HG03095 (cell line): ENCODE measurements at regions not wholly inside any gene's neighbourhood (a gene's known extent, or its start where the extent isn't known, plus 50 kb on each side); places are given as distances from the start of the nearest gene placed in this dataset.
A peak's percentile ranks its signal among the peaks of the same experiment; 100 is the strongest.

Experiments used
- ATAC-seq: cut with Tn5 transposase; IDR thresholded peaks from one replicate; pipeline ENCODE4 v1.9.1; 2021; ENCODE audit warnings: moderate library complexity; ENCODE audit not compliant: unreplicated experiment

GRCh38 chrX:42097486-42097885 lies 174.1 kb upstream of the CASK start:
- no peak for ATAC-seq

DNA sequence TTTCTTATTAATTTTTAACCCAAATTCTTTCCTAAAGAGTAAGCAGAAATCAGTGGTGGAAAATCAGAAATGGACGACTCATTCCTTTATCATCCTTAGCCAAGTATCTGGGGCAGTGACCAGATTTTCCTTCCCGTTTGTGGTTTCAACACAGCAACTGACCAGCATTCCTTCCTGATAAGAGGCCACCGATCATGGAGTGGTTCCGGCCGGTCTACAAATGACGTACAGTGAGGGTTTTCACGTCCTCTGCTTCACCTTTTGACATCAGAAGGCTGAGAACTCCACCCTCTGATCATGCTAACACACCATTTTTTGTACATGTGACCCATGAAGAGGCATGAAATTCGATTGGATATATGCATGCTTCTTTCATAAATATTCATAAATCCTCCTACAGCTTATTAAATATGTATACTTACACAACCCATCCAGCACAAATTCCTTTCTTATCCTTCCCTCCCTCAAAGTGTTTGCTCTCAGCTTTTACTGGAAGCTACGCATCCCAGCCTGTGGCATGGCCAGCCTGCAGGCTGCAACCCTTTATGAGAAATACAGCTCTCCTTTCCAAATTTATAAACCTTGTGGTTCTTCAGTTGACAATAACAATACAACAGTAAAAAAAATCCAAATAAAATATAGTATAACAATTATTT lies 173.0 kb upstream of the CASK start:
- ATAC-seq, result no peak

DNA sequence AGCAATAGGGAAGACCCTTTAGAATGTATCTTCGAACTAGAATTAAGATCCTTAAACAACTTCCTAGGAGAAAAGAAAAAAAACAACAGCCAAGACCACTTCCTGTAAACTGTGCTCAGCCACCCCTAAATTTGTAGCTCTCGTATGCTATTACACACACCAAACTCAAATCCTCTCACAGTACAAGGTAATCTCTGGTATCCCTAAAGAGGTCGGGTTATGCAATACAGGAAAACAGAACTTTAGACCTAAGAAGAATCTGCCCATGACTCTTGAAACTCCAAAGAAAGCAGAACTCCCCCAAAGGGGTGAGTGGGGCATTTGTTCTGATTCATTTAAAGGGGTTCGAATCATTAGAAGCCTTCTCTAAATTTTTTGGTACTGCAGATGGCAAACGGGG lies 170.9 kb upstream of the CASK start:
- no peak for ATAC-seq

- ATAC-seq, result peak; percentile 90
These were observed 170.4 kb upstream of the CASK start for GRCh38 chrX:42093756-42094155.

DNA sequence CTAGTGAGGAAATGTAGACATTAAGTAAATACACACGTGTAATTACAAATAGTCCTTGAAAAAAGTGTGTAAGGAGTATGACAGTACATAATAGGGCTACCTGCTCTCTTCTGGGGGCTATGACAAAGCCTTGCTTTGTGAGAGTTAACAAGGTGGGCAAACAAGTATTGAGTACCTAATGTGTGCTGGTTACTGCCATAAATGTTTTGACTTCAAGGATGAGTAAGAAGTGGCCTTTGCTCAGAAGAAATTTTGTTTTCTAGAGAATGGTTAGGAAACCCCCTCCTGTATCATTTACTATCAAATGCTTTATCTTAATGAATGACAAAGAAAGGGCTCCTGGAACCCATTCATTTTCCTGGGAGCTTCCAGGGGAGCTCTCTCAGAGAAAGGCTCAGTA lies 167.0 kb upstream of the CASK start:
- no peak for ATAC-seq

GRCh38 chrX:42089031-42089430 lies 165.7 kb upstream of the CASK start:
- ATAC-seq, result no peak

GRCh38 chrX:42087960-42088359 lies 164.6 kb upstream of the CASK start:
- no peak for ATAC-seq

DNA sequence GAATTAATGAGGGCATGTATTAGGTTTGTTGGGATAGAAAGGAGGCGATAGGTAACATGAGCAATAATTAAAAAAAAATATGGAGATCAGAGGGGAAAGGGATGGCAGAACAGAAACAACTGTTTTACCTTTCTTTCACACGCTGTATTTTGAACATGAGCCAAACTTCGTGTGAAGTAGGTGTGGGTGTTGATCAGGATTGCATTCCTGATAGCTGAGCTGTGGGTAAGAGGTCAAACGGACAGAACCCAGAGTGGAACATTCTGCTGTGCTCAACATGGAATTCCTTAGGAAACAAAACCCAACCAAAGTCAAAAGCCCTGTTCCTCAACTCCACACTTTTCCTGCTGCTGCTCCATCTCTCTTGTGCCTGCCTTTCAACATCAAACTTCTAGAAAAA lies 162.5 kb upstream of the CASK start:
- ATAC-seq, result no peak

DNA sequence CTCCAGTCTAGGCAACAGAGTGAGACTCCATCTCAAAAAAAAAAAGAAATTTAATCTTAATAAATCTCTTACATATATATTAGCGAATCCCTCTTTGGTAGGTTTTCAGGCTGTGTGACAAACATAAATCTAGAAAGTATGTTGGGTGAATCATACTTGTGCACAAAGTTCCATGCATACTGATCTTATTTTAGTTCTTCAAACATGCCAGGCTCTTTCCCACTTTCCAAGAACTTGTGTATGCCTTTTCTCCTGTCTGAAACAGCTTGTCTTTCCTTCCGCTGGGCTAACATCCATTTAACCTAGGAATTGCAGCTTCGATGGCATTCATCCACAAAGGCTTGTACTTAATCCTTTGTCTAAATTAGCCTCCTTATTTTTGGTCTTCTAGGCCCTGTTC lies 156.6 kb upstream of the CASK start:
- ATAC-seq, result no peak

DNA sequence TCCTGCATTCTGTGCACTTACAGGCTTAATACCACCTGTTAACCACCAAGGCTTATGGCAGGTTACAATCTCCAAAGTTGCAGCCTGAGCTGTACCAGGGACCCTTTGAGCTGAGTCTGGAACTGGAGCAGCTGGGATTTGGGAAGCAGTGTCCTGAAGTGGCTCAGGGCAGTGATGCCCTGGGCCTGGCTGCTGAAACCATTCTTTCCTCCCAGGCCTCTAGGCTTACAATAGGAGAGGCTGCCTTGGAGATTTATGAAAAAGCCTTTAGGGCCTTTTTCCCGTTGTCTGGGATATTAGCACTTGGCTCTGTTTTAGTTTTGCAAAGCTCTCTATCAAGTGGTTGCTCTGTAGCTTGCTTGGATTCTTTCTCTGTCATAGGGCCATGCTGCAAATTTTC lies 154.3 kb upstream of the CASK start:
- ATAC-seq, result no peak

- ATAC-seq, result no peak
These were observed 151.7 kb upstream of the CASK start for GRCh38 chrX:42075032-42075431.

DNA sequence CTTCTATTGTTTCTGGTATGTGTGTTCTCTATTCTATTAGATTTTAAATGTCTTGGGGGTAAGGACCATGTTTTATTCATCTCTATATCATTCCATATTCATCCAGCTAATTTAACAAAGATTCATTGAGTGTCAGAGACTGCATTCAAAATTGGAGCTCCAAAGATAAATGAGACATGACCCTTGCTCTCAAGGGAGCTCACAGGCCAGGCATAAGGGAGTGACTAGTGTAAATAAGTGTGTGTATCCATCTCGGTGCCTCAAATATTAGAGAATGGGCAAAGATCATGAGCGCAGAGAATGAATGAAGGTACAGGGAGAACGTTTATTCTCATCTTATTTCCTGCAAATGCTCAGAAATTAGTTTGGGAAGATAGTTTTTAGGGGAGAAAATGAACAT lies 150.1 kb upstream of the CASK start:
- no peak for ATAC-seq

GRCh38 chrX:42070866-42071265 lies 147.5 kb upstream of the CASK start:
- no peak for ATAC-seq

GRCh38 chrX:42054256-42054655 lies 130.9 kb upstream of the CASK start:
- no peak for ATAC-seq

GRCh38 chrX:42050345-42050744 lies 127.0 kb upstream of the CASK start:
- no peak for ATAC-seq

- no peak for ATAC-seq
These were observed 124.5 kb upstream of the CASK start for GRCh38 chrX:42047886-42048285.

DNA sequence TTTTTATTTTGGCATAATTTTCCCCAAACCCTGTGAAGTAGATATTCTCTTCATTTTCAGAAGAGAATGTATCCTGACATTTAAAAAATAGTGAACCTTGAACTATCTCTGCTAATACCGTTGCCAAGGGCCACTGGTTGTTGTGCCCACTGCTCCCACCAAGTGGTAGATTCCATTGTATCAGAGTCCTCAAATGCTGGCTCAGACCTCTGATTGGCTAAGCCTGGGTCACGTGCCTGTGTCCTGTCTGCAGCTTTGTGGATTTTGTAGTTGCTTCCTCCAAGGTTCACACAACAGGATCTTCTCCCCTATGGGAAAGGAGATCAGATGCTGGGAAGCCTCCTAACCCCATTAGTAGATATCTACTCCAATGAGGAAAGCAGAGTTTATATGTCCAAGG lies 104.8 kb upstream of the CASK start:
- ATAC-seq, result no peak

GRCh38 chrX:42027367-42028000 lies 104.1 kb upstream of the CASK start:
- ATAC-seq, result no peak

- ATAC-seq, result no peak
These were observed 102.5 kb upstream of the CASK start for GRCh38 chrX:42025861-42026260.

GRCh38 chrX:42023122-42023521 lies 99.8 kb upstream of the CASK start:
- no peak for ATAC-seq

DNA sequence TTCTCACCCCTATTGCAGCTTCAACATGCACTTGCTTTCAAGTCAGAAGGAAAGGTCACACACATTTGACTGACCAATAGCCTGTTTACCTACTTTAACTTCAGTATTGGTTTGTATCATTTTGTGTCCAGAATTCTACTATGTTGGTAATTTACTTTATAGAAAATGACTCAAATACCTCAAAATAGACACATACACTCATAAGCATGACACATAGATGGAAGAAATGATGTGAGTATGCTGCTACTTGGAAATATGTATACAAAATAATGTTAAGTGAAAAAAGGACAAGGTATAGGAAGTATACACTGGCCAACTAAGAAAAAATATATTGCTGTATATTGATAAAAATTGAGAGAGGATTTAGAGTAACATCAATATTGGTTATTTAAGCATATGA lies 98.8 kb upstream of the CASK start:
- ATAC-seq, result no peak

DNA sequence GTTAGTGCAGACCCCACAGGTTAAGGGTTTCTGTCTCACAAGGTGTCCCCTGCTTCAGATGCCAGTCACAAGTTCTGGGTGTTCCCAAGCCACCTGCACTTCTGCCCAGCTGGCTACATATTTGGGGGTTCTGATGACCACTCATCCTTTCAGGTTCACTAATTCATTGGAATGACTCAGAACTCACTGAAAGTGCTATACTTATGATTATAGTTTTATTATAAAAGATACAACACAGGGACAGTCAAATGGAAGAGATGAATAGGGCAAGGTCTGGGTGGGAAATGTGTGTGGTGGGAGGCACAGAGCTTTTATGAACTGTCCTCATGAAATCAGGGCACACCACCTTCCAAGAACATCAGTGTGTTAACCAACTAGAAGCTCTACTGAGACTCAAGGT lies 97.7 kb upstream of the CASK start:
- no peak for ATAC-seq

- no peak for ATAC-seq
These were observed 96.9 kb upstream of the CASK start for GRCh38 chrX:42020225-42020624.
